Parathyroid adenoma (tissue), 2 donors: ENCODE measurements at regions not wholly inside any gene's neighbourhood (a gene's known extent, or its start where the extent isn't known, plus 50 kb on each side); places are given as distances from the start of the nearest gene placed in this dataset.

ENCODE experiments used
- H2AFZ ChIP-seq: fragments of 300-600 bp; sonication (generic); one replicate; pipeline ENCODE4 v1.7.0; 2017; ENCODE audit warnings: antibody characterized with exemption, mild to moderate bottlenecking
- H3K27ac ChIP-seq: fragments of 300-600 bp; sonication (generic); one replicate; pipeline ENCODE4 v1.7.0; 2017
- H3K27me3 ChIP-seq: fragments of 300-600 bp; sonication (generic); one replicate; pipeline ENCODE4 v1.7.0; 2017; ENCODE audit warnings: low read length; ENCODE audit not compliant: control insufficient read depth, insufficient read depth
- H3K36me3 ChIP-seq: fragments of 300-600 bp; sonication (generic); one replicate; pipeline ENCODE4 v1.7.0; 2017; ENCODE audit warnings: low read length; ENCODE audit not compliant: control insufficient read depth, insufficient read depth
- H3K4me1 ChIP-seq: fragments of 300-600 bp; sonication (generic); one replicate; pipeline ENCODE4 v1.7.0; 2017; ENCODE audit warnings: control low read depth
- H3K4me2 ChIP-seq: fragments of 300-600 bp; sonication (generic); one replicate; pipeline ENCODE4 v1.7.0; 2017; ENCODE audit warnings: low read length
- H3K4me3 ChIP-seq: fragments of 300-600 bp; sonication (generic); one replicate; pipeline ENCODE4 v1.7.0; 2017; ENCODE audit warnings: low read depth, low read length
- H3K79me2 ChIP-seq: fragments of 300-600 bp; sonication (generic); one replicate; pipeline ENCODE4 v1.7.0; 2017; ENCODE audit warnings: control low read depth
- H3K9ac ChIP-seq: fragments of 300-600 bp; sonication (generic); one replicate; pipeline ENCODE4 v1.7.0; 2017; ENCODE audit warnings: mild to moderate bottlenecking
- H3K9me3 ChIP-seq: fragments of 300-600 bp; sonication (generic); one replicate; pipeline ENCODE4 v1.7.0; 2017; ENCODE audit warnings: low read length; ENCODE audit not compliant: control insufficient read depth
- CTCF ChIP-seq: fragments of 300-600 bp; sonication (generic); IDR thresholded peaks from one replicate; pipeline ENCODE4 v1.7.0; 2017; ENCODE audit warnings: antibody characterized with exemption, mild to moderate bottlenecking
- donor health status: primary hyperparathyroidism.

GRCh38 chr5:30620481-30621085 lies 572.9 kb upstream of the CDH6 start:
- no peak for TF ChIP-seq CTCF
- Histone ChIP-seq H3K4me3 (no peak overlapping the region), H3K4me1 (no peaks in the 10 kb centered on the region), H2AFZ (no peak overlapping the region), H3K9me3 (no peaks in the 10 kb centered on the region), H3K36me3 (no peaks in the 10 kb centered on the region), H3K27ac (no peak overlapping the region), H3K27me3 (no peaks in the 10 kb centered on the region), H3K4me2 (no peak overlapping the region), H3K9ac (no peak overlapping the region), H3K79me2 (no peaks in the 10 kb centered on the region)

- H3K79me2 ChIP-seq: no peaks in the 10 kb centered on the region
- H3K4me3 ChIP-seq: no peak overlapping the region
- H3K4me1 ChIP-seq: no peaks in the 10 kb centered on the region
- no peak overlapping the region for H3K27ac ChIP-seq
- no peak overlapping the region for H2AFZ ChIP-seq
- TF ChIP-seq CTCF: no peak
- no peak overlapping the region for H3K9ac ChIP-seq
- no peaks in the 10 kb centered on the region for H3K9me3 ChIP-seq
- no peak overlapping the region for H3K4me2 ChIP-seq
- no peaks in the 10 kb centered on the region for H3K27me3 ChIP-seq
- H3K36me3 ChIP-seq: no peaks in the 10 kb centered on the region
Measured at GRCh38 chr5:30608501-30608900, 585.0 kb upstream of the CDH6 start.

DNA sequence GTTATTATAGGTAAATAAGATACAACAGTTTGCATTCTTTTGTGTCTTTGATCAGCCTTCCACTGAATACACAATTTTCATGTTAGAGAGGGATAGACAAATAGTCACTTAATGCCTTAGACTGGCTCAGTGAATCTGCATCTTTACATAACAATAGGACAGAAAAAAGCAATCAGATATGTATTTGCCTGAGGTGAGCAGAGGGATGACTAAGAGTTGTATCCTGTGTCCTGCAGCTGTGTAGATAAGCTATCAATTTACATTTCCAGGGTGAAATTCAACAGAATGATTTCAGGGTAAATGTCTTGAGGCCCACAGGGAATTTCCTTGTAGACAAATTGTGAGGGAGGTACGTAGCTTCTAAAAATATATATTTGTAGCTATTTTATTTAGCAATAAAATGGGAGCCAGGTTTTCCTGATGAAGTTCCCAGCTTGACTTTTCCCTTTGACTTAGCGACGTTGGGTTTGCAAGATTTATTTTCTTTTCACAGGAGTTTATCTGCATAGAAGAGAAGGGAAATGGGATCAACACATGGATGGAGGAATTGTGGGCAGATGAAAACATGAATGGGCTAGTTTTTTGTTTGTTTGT lies 586.1 kb upstream of the CDH6 start:
- Histone ChIP-seq H3K4me3 (no peak overlapping the region), H3K4me1 (no peaks in the 10 kb centered on the region), H3K9ac (no peak overlapping the region), H3K79me2 (no peaks in the 10 kb centered on the region), H3K36me3 (no peaks in the 10 kb centered on the region), H3K4me2 (no peak overlapping the region), H3K27ac (no peak overlapping the region), H2AFZ (no peak overlapping the region), H3K9me3 (no peaks in the 10 kb centered on the region), H3K27me3 (no peaks in the 10 kb centered on the region)
- no peak for TF ChIP-seq CTCF

- Histone ChIP-seq H3K36me3 (no peaks in the 10 kb centered on the region), H3K27ac (no peak overlapping the region), H3K27me3 (no peaks in the 10 kb centered on the region), H3K4me2 (no peak overlapping the region), H3K79me2 (no peaks in the 10 kb centered on the region), H3K4me3 (no peak overlapping the region), H2AFZ (no peak overlapping the region), H3K9me3 (no peaks in the 10 kb centered on the region), H3K9ac (no peak overlapping the region), H3K4me1 (no peaks in the 10 kb centered on the region)
- no peak for TF ChIP-seq CTCF
Measured at GRCh38 chr5:30605693-30606268, 587.7 kb upstream of the CDH6 start.
